ENCODE measurements at regions not wholly inside any gene's neighbourhood (a gene's known extent, or its start where the extent isn't known, plus 50 kb on each side); places are given as distances from the start of the nearest gene placed in this dataset.
"Not testable (repeated sequence)": the region's sequence is repeated elsewhere in the genome, so short reads cannot be mapped to it uniquely, and the experiment has no call there.

DNA sequence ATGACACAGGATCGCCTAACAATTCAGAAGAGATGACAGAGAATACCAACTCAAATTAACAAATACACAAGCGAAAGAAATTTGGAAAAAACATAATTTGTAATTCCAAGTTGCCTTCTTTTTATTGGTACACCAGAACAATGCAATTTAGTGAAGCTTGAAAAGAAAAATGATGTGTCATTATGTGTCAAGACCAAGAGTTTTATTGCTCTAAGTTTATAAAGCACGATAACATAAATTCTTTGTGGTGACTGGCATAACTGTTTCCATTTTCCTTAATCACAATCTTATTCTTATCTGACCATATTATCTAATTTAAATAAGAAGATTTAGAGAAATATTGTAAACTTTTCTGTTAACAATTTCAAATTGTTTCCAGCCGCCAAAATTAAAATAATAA is 273.2 kb upstream of the TECRL start:
- Histone ChIP-seq H3K4me1 (ENCODE audit: insufficient read depth, low read length, poor library complexity, severe bottlenecking) (no peaks in the 10 kb centered on the region), H3K4me3 (ENCODE audit: low read depth, low read length, poor library complexity, severe bottlenecking) (no peak overlapping the region), H3K36me3 (ENCODE audit: insufficient read depth, low read length) (no peaks in the 10 kb centered on the region), H3K9me3 (ENCODE audit: low read length) (peaks cover under 1% of the 10 kb centered on the region; the same call in 1 of the 2 replicates), H2AFZ (ENCODE audit: low read length) (no peak overlapping the region), H3K4me2 (ENCODE audit: low read length) (no peak overlapping the region), H3K9me2 (ENCODE audit: insufficient read depth, low read length) (no peaks in the 10 kb centered on the region), H4K20me1 (ENCODE audit: insufficient read depth, low read length) (no peaks in the 10 kb centered on the region), H3K27ac (ENCODE audit: low read depth, low read length, poor library complexity, severe bottlenecking) (no peak overlapping the region), H3K79me2 (ENCODE audit: insufficient read depth, low read depth, low read length) (no peaks in the 10 kb centered on the region)
- no peak for TF ChIP-seq CTCF (conservative IDR thresholded peaks at IDR 0.05; ENCODE audit: low read length)
- no peak for TF ChIP-seq EZH2phosphoT487 (IDR thresholded peaks at IDR 0.05; ENCODE audit: borderline replicate concordance, low read depth, low read length)
- intact Hi-C loops (cut with micrococcal nuclease; ENCODE audit: unreplicated experiment), result no loop called here
- DNase-seq (ENCODE audit: low spot score), result no peak
- BruUV-seq (replicated peaks), result no TSS peak
- ChIA-PET CTCF (ENCODE audit: unreplicated experiment) (no interaction called here), POLR2A (interaction anchor here (0.6 kb wide), 1 partner anchor 293 kb away, joined by 3 read pairs; no protein-coding TSS in a partner anchor)

- H4K20me1 ChIP-seq (ENCODE audit: insufficient read depth, low read length); DNase-seq (ENCODE audit: low spot score); H3K79me2 ChIP-seq (ENCODE audit: insufficient read depth, low read depth, low read length); H3K4me1 ChIP-seq (ENCODE audit: insufficient read depth, low read length, poor library complexity, severe bottlenecking); H3K4me3 ChIP-seq (ENCODE audit: low read depth, low read length, poor library complexity, severe bottlenecking); H3K36me3 ChIP-seq (ENCODE audit: insufficient read depth, low read length); H3K4me2 ChIP-seq (ENCODE audit: low read length); H3K9me3 ChIP-seq (ENCODE audit: low read length); H3K9me2 ChIP-seq (ENCODE audit: insufficient read depth, low read length); intact Hi-C loops (cut with micrococcal nuclease; ENCODE audit: unreplicated experiment); BruUV-seq (replicated peaks); H3K27ac ChIP-seq (ENCODE audit: low read depth, low read length, poor library complexity, severe bottlenecking); CTCF ChIA-PET (ENCODE audit: unreplicated experiment); H2AFZ ChIP-seq (ENCODE audit: low read length); POLR2A ChIA-PET: not testable (repeated sequence)
Observed at GRCh38 chr4:64673121-64673520, 263.9 kb upstream of the TECRL start.

DNA sequence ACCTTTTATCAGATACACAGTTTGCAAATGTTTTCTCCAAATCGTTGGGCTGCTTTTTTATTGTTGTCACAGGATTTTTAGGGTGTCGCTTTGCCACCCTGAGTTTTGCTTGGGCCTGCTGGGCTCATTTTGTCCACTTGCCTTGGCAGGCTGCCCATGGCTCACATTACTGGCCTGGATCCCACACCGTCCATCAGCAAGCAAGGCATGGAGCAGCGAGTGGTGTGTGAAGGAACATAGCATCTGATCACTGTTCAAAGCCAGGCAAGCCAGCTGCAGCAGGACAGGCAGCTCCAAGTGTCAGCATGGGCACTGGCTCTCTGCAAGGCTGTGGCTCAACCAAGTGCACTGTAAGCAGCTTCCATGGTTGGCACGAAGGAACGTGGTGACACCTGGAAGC is 261.4 kb upstream of the TECRL start:
- no peaks in the 10 kb centered on the region for H3K9me3 ChIP-seq (ENCODE audit: low read length)
- no peaks in the 10 kb centered on the region for H3K4me1 ChIP-seq (ENCODE audit: insufficient read depth, low read length, poor library complexity, severe bottlenecking)
- H2AFZ ChIP-seq (ENCODE audit: low read length), result no peak overlapping the region
- ChIA-PET CTCF (ENCODE audit: unreplicated experiment) (no interaction called here), POLR2A (no interaction called here)
- no peaks in the 10 kb centered on the region for H4K20me1 ChIP-seq (ENCODE audit: insufficient read depth, low read length)
- no peak overlapping the region for H3K27ac ChIP-seq (ENCODE audit: low read depth, low read length, poor library complexity, severe bottlenecking)
- no peak overlapping the region for H3K4me2 ChIP-seq (ENCODE audit: low read length)
- no peaks in the 10 kb centered on the region for H3K79me2 ChIP-seq (ENCODE audit: insufficient read depth, low read depth, low read length)
- H3K9me2 ChIP-seq (ENCODE audit: insufficient read depth, low read length), result no peaks in the 10 kb centered on the region
- intact Hi-C loops (cut with micrococcal nuclease; ENCODE audit: unreplicated experiment), result no loop called here
- TF ChIP-seq EZH2phosphoT487 (IDR thresholded peaks at IDR 0.05; ENCODE audit: borderline replicate concordance, low read depth, low read length), result no peak
- TF ChIP-seq CTCF (conservative IDR thresholded peaks at IDR 0.05; ENCODE audit: low read length), result no peak
- H3K36me3 ChIP-seq (ENCODE audit: insufficient read depth, low read length), result no peaks in the 10 kb centered on the region
- H3K4me3 ChIP-seq (ENCODE audit: low read depth, low read length, poor library complexity, severe bottlenecking), result no peak overlapping the region
- BruUV-seq (replicated peaks), result no TSS peak
- DNase-seq (ENCODE audit: low spot score), result no peak

Data from OCI-LY7 (cell line).